GM18508 (cell line): ENCODE measurements at regions not wholly inside any gene's neighbourhood (a gene's known extent, or its start where the extent isn't known, plus 50 kb on each side); places are given as distances from the start of the nearest gene placed in this dataset.
"Not testable (repeated sequence)": the region's sequence is repeated elsewhere in the genome, so short reads cannot be mapped to it uniquely, and the experiment has no call there.

ENCODE experiments used
- ATAC-seq: cut with Tn5 transposase; IDR thresholded peaks from one replicate; pipeline ENCODE4 v1.9.1; 2021; ENCODE audit warnings: moderate number of reproducible peaks; ENCODE audit not compliant: insufficient read depth, unreplicated experiment

DNA sequence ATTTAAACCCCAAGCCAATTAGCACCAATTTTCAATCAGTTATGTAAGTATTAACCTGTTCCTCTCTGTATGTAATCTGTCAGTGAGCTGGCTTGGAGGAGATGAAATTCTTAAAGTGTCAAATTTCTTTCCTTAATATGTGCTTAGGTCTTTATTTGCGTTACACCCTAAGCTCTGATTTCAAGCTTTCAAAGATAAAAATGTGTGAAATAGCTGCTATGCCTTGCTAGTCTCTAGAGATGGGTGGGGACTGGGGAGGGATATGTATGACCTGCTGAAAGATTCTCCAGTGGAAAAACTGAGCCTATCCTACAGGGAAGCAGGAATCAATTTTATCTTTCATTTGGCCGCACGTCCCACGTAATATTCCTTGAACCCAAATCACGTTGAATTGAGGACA lies 264.5 kb downstream of the RND3 start:
- ATAC-seq = no peak

GRCh38 chr2:150222379-150222778 lies 265.1 kb downstream of the RND3 start:
- no peak for ATAC-seq

- ATAC-seq = no peak
Measured at GRCh38 chr2:150219861-150220260, 267.6 kb downstream of the RND3 start.

DNA sequence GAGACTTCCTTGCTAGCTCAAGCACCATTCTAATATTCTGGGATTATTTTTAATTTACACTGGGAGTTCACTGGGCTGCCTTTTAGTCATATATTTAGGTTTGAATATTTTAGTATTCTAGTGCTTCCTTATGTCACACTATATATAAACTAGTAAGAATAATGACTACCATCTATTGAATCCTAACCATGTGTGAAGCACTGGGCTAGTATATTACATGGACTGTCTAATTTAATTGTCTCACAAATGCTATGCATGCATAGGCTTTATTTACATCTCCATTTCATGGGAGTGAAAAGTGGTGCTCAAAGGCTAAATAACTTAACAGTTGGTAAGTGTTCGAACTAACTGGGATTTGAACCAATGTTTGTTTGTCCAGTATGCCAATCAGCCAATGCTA lies 272.4 kb downstream of the RND3 start:
- ATAC-seq = no peak

DNA sequence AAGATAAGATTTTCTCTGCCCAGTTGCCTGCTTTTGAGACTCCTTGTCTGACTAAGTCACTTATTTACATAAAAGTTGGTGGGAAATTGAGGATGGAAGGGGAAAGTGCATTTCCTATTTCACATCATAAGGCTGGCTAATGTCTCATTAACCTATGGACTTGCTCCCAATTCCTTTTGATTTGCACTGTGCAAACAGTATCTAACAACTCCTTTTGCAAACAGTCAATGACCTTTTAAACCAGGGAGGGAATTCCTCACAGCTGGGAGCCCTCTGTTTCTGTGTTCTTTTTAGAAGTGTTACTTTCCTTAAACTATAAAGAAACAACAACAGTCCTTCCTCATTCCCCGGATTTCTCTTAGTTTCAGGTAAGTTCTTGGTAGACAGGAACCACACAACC lies 272.8 kb downstream of the RND3 start:
- ATAC-seq = no peak

DNA sequence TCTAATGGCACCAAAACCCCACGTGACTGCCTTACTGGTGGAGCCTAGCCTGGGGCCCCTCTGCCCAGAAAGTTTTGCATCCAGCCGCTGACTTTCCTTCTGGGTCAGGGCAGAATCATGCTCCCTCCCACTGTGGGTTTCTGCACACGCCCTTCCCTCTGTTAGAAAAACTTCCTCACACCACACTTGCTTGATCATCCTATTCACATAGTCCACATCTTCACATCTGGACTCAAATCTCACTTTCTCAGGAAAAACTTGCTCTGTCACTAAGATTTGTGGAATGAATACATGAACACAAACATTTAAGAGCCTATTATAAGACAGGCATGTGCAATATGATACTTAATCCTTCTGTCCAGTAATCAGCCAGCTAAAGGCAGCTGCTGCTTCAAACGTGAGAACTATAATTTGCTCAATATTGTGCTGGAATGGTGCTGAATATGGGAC lies 274.7 kb downstream of the RND3 start:
- no peak for ATAC-seq

- ATAC-seq = no peak
Measured at GRCh38 chr2:150211164-150211631, 276.3 kb downstream of the RND3 start.

- no peak for ATAC-seq
Measured at GRCh38 chr2:150209746-150210145, 277.7 kb downstream of the RND3 start.

DNA sequence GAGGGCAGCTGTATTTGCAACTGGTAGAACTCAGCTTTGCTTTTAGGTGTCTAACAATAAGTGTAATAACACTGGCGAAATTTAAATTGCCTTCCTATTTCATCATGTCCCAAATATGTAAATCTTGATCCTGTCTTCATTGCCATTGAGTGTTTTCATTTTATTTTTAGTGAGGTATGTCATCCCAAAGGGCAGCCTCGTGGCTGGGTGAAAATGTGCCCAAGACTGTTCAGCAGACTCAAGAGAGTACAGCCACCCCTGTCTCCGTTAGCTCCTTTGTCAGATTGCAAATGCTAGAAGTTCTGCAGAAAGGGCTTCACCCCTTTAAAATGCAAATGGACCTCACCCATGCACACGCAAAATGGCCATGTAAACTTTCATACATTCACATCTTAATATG lies 278.8 kb downstream of the RND3 start:
- ATAC-seq = no peak

GRCh38 chr2:150207979-150208378 lies 279.5 kb downstream of the RND3 start:
- ATAC-seq = no peak

- no peak for ATAC-seq
Measured at GRCh38 chr2:150204451-150204850, 283.0 kb downstream of the RND3 start.

- not testable (repeated sequence) for ATAC-seq
Measured at GRCh38 chr2:150194816-150195215, 292.7 kb downstream of the RND3 start.

DNA sequence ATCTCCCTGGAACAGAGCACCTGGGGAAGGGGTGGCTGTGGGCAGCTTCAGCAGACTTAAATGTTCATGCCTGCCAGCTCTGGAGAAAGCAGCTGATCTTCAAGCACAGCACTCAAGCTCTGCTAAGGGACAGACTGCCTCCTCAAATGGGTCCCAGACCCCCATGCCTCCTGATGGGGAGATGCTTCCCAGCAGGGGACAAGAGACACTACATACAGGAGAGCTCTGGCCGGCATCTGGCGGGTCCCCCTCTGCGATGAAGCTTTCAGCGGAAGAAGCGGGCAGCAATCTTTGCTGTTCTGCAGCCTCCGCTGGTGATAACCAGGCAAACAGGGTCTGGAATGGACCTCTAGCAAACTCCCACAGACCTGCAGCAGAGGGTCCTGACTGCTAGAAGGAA lies 294.8 kb downstream of the RND3 start:
- ATAC-seq = no peak

- no peak for ATAC-seq
Measured at GRCh38 chr2:150191349-150191748, 296.1 kb downstream of the RND3 start.

DNA sequence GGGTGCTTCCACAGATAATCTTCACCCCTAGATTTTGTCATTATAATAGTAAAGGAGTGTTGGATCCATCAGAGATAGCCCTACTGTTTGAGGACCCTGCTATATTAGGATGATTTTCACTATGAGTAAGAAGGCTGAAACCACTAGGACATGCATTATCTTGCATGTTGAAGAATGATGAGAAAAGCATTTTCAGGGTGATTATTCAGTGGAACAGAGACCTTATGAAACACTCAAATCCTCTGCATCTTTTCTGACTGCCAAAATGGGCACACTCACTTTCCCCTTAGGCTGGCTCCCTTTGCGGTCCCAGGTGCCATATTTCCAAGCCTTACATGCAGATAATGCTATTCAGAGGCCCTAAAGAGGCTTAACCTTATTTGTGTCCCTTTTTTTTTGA lies 296.9 kb downstream of the RND3 start:
- no peak for ATAC-seq

- no peak for ATAC-seq
Measured at GRCh38 chr2:150188800-150189199, 298.7 kb downstream of the RND3 start.

GRCh38 chr2:150188177-150188576 lies 299.3 kb downstream of the RND3 start:
- no peak for ATAC-seq

DNA sequence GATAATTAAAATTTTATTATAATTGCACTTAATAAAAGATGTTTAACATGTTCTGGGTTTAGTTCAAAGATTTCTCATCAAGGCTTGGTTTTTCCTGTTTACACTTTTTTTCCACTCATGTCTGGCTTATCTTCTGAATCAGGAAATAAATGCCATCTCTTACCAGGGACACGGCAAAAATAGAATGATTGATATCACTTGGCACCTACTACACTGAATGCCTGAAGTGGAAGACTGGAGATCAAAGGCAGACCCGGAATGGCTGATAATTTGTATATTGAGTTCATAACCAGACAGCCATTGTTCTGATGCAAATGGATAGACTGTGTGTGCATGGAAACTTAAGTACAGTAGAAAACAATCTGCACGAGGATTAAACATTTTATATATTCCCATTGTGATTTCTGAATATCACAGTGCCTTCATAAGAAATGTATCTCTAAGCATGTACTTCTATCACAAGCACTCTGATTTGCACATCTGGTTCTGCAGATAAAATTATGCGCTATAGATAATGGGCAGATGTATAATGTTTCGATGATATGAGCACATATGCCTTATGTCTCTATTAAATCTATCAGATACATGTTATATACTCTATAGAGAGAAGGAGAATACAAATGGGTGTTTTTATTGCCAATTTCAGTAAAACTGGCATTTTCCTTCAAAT lies 304.8 kb downstream of the RND3 start:
- no peak for ATAC-seq

GRCh38 chr2:150178591-150178990 lies 308.9 kb downstream of the RND3 start:
- no peak for ATAC-seq

- no peak for ATAC-seq
Measured at GRCh38 chr2:150174971-150175421, 312.5 kb downstream of the RND3 start.

DNA sequence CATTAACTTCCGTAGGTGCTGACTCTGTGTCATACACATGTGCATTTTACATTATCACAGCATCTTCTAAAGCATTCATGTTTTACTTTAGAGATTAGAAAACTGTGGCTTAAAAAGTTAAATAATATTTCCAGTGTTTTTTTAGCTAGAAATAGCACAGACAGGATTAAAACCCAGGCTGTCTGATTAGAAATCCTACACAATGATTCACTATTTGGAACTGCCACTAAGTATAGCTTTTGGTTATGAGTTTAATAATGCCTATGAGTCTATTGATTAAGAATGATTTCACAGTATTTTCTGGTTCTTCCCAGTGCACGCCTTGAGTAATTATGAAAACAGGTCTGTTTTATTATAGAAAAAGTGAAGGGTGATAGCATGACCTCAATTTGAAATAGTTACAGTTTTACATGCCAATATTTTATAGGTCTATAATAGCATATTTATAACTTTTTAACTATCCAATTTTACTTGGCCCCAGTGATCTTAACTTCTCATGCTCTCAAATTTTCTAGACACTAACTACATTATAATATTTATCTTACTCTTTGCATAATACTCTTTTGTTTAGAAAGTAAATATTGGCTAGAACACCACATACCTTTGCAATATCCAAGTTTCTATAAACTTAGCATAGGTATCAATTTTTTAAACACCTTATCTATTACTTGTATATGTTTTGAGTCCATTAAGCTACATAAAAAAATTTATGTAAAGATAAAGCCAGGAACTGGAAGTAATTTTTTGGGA lies 313.2 kb downstream of the RND3 start:
- ATAC-seq = no peak

DNA sequence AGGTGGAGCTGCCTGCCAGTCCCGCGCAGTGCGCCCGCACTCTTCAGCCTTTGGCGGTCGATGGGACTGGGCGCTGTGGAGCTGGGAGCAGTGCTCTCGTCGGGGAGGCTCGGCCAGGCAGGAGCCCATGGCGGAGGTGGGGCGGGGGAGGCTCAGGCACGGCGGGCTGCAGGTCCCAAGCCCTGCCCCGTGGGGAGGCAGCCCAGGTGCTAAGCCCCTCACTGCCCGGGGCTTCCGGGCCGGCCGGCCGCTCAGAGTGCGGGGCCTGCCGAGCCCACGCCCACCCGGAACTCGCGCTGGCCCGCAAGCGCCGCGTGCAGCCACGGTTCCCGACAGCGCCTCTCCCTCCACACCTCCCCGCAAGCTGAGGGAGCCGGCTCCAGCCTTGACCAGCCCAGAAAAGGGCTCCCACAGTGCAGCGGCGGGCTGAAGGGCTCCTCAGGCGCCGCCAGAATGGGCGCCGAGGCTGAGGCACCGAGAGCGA lies 316.4 kb downstream of the RND3 start:
- ATAC-seq = no peak
